ENCODE measurements at regions not wholly inside any gene's neighbourhood (a gene's known extent, or its start where the extent isn't known, plus 50 kb on each side); places are given as distances from the start of the nearest gene placed in this dataset.

DNA sequence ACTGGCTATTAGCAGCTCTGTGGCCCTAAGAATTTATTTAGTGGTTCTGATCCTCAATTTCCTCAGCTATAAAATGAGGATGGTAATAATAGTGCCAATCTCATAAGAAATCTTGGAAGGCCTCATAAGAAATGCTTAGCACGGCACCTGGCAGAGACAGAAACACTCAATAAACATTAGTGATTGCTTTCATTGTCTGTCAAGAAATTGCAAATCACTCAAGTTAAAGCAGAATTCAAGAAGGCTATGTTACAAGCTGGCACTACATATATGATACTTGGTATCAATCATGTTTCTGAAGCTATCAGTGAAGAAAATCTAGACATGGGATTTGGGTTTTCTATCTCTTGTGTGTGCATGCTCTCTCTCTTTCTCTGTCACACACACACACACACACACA, 267.7 kb upstream of the KCNIP4 start:
- no peak for DNase-seq

DNA sequence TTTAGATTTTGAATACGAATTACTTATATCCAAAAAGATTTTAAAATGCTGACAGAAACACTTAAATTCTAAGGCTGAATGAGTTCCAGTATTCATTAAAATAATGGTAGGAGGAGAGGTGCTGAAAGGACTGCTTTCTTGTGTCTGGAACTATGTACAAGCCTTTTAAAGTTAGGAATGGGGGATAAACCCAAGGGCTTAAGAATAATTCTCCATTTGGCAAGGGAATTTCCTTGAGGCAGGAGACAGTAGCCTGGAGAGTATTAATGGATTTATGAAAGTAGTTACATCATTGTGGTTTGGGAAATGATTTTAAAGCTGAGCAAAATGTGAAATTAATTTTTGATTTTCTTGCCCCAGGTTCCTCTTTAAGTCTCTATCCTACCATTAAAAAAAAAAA, 266.5 kb upstream of the KCNIP4 start:
- peak; percentile 14 for DNase-seq

DNA sequence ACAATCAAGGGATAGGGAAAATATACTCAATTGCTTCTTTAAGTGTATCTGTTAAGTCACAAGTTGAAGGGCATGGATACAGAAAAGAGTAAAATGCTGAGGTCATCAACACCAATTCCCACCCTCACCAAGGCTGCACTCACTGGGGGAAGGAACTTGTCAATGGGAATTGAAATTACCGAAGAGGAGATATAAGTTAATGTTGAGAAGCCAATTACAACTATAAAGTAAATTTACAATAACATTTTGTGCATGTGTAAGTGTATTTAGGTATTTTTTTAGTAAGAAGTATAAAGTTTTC, 255.1 kb upstream of the KCNIP4 start:
- no peak for DNase-seq

DNA sequence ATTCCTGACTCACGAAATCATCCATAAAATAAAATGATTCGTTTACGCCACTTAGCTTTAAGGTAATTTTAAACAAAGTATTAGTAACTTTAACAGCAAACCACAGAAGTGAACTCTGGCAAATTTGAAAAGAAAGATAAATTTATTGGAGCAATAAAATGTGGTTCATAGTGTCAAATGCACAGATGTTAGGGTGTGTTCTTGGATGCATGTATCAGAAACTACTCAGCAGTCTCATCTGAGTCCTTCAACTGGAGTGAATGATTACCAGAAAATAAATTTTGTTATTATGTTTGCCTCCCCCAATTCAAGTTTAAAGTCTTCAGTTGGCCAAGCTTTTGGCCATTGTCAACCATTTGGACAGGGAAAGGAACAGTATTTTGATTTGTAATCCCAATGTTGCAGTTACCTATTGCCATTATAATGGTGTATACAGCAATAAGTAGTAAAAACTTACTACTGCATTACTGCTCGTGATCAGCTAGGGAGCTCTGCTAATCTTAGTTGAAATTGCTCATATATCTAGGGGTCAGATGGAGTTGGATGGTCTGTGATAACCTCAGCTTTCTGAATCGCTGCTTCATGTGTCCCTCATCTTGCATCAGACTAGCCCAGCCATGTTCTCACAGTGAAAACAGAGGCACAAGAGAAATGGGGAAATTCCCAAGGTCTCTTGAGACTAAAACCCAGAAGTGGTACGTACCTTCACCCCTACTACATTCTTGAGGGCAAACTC, 254.6 kb upstream of the KCNIP4 start:
- peak; percentile 20 for DNase-seq

DNA sequence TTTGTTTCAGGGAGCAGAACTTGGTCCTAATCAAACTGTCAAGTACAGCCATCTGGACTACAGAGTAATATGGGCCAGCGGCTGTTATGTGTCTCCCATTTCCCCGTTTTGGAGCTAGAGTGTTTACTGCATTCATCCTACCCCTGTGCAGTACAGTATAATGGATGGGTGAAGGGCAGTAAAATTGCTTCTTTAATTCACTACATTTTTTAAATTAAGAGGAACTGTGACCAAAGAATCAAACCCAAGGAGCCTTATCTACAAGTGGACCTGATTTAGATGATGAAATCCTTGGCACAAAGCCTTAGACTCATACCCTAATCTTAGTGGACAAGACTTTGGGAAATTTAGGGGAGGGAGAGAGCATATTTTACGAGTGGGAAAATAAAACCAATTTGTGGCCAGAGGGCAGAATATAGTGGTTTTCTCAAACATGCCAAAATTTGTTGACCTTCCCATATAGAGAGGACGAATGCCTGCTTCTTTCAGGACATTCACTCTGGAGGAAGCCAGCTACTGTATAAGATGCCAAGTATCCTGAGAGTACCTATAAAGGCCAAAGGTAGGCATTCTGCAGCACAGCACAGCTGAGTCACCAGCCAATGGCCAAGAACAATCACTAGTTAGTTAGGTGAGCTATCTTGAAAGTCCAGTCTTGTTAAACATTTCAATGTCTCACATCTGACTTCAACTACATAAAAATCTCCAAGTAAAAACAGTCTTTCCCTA, 253.8 kb upstream of the KCNIP4 start:
- DNase-seq: no peak

DNA sequence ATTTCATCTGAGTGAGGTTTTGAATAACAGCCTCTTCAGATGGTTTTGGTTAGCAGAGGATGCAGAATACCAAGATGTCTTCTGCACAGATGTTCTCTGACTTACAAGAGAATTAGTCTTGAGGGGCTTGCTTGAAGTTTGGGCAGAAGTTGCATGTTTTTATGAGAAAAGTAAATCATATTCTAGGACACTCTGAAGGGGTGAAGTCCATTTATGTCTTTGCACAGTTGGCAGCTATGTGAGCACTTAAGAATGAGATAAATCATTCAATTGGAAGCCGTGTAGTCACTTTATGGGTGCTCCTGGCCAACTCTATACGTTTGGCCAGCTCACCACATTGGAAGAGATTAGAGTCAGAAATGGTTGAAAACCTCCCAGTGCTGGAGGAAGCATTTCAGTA, 252.7 kb upstream of the KCNIP4 start:
- no peak for DNase-seq

DNA sequence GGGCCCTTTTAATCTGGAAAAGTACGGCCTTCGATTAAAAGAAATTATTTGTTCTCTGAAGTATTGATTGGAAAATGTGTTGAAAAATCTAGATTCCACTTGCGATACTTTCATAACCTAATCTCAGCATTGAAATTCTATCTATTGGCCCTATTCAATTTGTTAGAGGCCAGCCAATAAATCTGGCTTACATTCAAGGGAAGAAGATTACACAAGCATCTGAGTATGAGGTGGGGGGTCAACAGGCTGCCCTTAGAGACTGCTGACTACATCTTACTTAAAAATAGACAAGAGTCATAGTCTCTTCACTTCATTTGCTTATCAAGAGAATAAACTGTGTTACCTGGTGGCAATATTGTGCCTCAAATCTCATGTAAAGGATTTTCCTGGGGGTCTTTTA, 248.0 kb upstream of the KCNIP4 start:
- DNase-seq: no peak

DNA sequence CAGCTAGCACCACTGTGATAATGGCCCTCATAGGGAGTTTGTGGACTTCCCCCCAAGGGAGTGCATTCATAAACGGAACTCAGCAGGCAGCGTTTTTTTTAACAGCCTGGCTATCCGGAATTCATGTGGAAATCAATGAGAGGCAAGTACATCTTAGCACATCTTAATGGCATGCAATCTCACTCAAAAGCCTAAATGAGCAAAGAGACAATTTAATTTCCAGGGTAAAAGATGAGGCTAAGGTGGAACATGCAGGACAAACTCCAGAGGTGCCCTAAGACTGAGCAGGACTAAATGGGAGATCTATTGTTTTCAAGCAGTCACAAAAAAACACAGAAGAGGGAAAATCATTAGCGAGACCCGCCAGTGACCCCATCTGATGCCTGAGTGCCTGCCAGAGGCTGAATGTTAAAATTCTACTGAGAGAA, 243.5 kb upstream of the KCNIP4 start:
- no peak for DNase-seq

DNA sequence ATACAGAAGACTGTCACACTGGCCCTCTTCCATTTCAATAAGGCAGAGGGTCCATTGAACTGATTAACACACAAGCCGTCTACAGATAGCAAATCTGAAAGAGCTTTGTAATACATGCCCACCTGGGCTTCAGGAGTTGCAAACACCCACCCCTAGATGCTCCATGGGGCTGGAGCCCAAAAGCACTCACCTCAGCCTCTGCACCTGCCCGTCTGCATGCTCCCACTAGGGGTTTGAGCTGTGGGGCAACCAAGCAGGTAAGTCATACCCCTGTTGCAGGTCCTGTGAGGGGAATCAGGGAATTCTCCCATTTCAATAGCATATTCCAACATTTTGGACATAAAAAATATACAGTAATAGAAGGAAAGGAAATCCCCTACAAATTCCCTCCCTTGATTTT, 243.0 kb upstream of the KCNIP4 start:
- no peak for DNase-seq

DNA sequence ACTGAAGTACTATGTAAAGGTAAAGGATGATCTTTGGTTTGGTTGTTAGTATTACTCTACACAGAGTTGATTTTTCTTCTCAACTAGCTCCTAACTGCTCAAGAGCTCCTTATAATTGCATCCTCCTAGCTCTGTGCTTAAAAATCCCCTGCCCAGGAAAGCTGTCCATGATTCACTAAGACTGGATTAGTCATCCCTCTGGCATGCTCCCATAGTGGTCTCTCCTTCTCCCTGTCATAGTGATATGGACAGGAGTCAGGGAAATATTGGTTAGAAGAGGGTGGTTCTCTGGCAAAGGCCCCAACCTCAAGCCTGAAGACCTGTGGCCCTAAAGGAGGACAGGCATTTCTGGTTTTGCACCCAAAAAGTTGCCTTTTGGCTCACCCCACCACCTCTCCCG, 242.3 kb upstream of the KCNIP4 start:
- DNase-seq: no peak

DNA sequence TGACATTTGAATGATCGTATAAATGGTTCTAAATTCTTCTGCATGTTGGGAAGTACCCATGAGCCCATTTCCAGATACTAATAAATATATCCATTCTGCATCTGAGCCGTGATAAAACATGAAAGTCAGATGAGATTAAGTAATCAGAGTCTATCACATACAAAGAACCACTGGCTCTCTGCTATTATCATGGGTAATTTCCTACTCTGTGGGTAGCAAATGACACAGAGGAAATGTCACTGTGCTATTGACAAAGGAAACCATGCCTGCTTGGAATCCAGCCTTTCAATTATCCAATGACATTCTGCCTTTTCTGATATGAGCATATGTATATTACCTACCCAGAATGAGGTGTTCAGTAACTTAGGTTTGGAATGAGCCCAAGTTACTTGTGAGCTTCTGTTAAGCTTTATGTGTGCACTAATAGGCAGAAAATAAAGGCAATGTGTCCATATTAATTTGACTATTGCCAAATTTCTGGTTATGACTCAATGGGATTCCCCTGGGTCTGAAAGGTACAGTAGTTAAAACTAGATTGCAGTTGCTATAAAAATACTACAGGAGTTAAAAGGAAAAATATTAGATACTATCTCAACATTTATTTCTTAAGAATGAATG, 238.7 kb upstream of the KCNIP4 start:
- DNase-seq: no peak

DNA sequence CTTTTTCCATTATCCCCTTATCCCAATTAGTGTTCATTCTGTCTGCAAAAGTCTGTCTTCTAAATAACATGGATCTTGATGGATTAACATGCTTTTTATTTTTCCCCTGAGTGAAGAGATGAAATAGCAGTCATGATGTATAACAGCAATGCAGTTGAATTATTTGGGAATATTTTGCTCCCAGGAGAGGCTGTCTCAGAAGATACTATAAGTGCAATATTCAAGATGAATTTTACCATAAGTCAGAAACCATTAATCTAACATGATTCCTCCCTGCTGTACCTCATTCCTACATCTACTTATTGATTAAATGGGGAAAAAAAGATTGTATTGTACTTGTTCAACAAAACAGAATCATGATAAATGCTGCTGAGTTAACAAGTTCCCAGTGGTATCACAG, 233.2 kb upstream of the KCNIP4 start:
- no peak for DNase-seq

DNA sequence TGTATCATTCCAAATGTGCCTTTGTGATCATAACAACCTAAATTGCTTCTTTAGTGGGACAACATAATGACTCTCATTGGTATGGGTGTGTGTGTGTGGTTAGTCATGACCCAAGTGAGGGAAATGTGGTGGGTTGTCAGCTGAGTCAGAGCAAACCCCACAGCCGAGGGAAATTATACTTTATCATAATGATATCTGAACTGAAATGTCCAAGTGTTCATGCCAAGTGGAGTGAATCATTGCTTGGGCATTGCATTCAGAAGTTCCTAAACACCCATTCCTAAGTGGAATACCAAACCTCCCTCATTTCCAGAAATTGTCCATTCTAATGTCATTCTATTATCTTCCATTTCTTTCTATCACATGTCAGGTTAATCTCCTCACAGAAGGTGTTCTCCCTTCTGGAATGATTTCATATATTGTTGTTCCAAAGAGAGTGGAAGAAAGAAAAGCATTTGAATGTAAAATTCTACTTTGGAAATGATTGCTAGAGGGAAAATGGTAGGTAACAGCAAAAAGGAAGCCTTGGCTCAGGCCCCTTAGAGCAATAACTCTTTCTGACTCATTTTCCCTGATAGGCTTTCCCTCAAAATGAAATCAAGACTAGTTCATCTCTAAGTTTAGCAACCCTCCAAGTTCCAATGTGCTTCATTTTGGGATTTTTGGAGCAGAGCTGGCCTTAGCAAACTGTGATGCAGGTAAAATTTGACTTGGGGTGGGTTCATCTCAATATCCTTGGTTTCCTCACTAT, 230.7 kb upstream of the KCNIP4 start:
- no peak for DNase-seq

DNA sequence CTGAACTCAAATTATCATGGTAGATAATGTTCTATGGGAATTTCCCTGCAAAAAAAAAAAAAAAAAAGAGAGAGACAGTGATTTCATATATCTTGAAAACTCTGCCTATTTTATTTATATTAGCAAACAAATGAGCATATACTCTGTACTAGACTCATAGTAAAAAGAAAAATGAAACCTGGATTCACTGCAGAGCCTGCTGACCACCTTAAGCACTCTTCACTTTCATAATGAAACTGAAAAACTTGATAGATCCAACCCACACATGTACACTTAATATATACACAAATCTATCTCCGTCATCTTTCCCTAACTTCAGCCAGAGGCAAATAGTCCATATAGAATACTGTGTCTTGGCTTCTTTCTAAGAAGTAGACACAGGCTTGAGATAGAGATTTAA, 226.1 kb upstream of the KCNIP4 start:
- no peak for DNase-seq

DNA sequence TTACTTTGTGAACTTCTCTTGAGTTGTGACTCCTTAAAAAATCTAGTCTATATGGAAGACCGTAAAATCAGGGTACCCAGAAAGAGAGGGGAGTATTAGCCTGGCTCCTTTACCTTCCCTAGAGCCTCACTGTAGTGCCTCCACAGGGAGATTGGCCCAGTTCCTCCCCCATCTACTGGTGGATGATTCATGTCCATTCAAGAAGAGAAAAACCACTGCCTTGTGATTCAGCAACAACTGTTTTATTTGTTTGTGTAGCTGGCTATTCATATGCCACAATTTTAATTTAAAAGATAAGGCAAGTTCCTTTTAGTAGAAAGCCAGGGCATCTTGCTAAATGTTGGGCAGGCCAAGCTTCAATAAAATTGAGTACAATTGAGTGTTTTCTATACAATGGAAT, 221.8 kb upstream of the KCNIP4 start:
- no peak for DNase-seq

DNA sequence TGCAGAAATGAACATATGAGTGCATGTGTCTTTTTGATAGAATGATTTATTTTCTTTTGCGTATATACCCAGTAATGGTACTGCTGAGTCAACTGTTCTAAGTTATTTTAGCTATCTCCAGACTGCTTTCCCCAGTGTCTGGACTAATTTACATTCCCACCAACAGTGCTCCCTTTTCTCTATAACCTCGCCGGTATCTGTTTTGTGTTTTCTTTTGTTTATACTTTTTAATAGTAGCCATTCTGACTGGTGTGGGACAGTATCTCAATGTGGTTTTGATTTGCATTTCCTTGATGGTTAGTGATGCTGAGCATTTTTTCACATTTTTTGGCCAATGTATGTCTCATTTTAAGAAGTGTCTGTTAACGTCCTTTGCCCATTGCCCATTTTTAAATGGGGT, 218.6 kb upstream of the KCNIP4 start:
- DNase-seq: no peak

DNA sequence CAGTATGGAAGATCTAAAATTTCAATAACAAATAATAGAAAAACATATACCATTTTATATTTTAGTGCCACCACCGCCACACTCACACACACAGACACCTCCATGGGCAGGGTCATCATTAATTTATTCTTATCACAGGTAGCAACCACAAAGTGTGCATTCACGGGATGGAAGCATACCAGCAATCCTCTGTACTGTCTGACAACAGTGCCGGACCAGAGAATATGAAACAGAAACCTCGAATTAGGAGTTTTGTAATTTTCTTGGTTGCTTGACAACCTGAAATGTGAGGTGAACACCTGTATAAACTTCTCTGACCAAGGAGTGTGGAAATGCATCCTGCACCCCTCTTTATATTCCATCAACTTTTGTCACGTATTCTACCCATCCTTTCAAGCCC, 213.9 kb upstream of the KCNIP4 start:
- DNase-seq: no peak

DNA sequence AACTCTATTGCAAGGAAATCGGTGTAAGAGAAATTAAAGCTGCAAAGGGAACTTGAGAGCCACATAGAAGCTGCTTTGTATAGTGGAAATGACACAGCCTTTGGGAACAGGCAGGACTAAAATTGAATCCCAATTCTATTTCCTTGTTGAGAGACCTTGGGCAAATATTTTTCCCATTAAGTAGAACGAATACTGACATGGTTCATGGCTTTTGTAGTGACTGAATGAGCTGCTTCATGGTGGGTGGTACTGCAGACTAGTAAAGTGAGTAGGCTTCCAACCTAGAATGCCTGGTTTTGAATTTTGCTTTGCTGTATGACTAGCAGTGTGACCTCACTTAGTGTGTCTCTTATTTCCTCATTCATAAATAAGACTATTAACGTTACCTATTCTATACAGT, 182.2 kb upstream of the KCNIP4 start:
- DNase-seq: no peak

DNA sequence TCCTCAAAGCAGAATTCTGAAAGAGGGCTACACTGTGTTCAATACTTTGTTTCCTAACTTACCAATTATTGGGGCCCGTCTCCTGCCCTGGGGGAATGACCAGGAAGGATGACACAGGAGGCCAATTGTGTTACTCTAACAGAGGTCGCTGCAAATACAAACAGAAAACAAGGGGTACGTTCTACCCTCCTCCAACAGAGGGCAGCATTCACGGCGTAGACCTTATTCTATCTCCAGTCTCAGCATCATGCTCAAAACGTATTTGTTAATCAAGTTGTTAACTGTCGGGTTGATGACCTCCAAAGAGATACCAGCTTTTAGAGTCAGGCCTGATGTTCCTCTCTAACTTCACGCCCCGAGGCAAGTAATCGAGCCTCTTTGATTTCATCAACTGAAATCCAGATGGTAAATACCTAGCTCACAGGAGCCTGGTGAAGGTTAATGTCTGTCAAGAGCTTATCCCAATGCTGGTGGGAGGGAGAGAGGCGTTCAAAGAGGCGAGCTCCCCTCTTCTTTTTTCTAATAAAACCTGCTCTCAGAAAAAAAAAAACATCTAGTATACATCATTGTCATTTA, 181.0 kb upstream of the KCNIP4 start:
- no peak for DNase-seq

DNA sequence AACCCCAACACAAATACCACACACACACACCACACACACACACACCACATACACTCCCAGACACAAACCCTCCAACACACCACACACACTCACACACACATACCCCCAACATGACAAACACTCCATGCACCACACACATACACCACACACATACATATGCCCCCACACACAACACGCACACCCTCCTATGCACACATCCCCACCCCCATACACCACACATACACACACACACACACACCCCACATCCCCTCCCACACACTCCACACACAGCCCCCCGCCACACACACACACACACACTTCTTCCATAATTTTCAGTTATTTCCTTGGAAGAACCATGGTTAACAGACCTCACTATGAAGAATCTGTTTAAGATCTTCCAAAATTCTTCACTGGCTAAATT, 173.5 kb upstream of the KCNIP4 start:
- DNase-seq: no peak

DNA sequence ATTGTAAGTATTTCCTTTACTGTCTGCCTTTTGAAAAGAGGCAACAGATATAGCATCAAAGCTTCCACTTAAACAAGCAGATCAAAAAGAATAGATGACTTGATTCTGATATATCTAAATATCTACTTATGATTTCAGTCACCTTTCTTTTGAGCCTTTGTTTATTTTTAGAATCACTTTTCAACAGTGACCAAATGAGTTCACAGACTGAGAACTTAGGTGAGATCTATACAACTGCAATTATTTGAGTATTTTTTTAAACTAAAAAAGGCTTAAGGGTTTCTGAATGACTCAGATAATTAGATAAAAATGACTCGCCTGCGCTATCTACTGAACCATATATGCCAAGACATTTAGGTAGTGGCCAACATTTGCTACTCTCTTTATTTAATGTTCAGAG, 166.7 kb upstream of the KCNIP4 start:
- DNase-seq: no peak

DNA sequence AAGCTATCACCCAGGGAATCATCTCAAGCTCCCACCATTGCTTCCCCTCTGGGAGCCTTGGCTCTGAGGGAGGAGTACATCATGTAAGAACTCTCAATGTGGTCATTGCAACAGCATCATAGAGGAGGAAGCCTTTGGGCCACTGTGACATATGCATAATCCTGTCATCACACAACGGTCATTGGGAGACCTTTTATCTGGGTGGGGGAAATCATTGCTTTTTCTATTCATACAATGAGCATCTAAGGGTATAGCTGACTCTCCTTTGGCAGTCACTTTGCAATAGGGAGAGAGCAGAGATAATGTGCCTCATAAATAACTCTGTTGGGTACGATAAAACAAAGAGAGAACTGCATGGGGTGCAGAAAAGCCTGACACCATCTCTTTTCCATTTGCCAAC, 155.2 kb upstream of the KCNIP4 start:
- no peak for DNase-seq

DNA sequence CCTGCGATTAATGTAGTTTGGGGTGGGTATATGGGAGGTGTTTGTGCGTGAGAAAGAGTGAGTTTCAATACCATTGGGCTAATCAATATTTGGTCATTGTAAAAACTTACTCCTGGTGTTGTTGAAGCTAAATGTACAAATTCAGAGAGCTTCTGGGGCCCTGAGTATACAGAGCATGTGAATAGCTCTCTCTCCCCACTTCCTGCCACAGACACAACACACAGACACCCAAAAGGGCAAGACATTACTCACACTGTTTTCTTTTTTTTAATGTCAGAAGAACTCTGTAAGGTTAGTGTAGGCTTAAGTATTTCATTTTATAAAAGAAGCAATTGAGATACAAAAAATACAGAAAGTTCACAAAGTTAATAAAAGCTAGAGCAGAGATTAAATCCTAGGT, 151.3 kb upstream of the KCNIP4 start:
- DNase-seq: no peak

All from hindlimb muscle (tissue), 1 donor.